GM12878 (cell line): ENCODE measurements at regions not wholly inside any gene's neighbourhood (a gene's known extent, or its start where the extent isn't known, plus 50 kb on each side); places are given as distances from the start of the nearest gene placed in this dataset.

Experiments
- ATAC-seq: fragments of 200-7000 bp; cut with Tn5 transposase; 3 replicates; pipeline ENCODE4 v1.9.1; 2020; ENCODE audit warnings: mild to moderate bottlenecking, moderate library complexity
- BruUV-seq: library from RNA; stranded (reverse); fragments of 400-500 nt; replicated peaks from 2 replicates; lab custom pipeline; 2021; lab: Mats Ljungman, UMichigan
- CTCF ChIA-PET: fragments of 300-600 bp; sonication (Branson Sonifier 250); formaldehyde crosslinking; extraction: SDS; loops from one replicate; lab custom pipeline; 2021; ENCODE audit warnings: inconsistent platforms; lab: Yijun Ruan, JAX
- POLR2A ChIA-PET: fragments of 350-600 bp; formaldehyde crosslinking; extraction: SDS; loops from one replicate; lab custom pipeline; 2021; ENCODE audit warnings: inconsistent platforms; lab: Charles Lee
- RAD21 ChIA-PET: fragments of 300-600 bp; sonication (Branson Sonifier 250); formaldehyde crosslinking; loops from one replicate; lab custom pipeline; 2023; ENCODE audit warnings: antibody characterized with exemption; ENCODE audit not compliant: unreplicated experiment; lab: Charles Lee
- SMC1A ChIA-PET: fragments of 300-600 bp; sonication (Branson Sonifier 250); formaldehyde crosslinking; loops from one replicate; lab custom pipeline; 2023; ENCODE audit not compliant: unreplicated experiment, uncharacterized antibody; lab: Charles Lee
- DNase-seq: peaks from one replicate; pipeline ENCODE4 v3.0.0-alpha.2; 2011; ENCODE audit warnings: low read depth, low spot score
- FAIRE-seq: peaks from 3 replicates; lab custom pipeline; 2011; peaks lifted over from hg19 to GRCh38; lab: Jason Lieb, UNC
- H2AFZ ChIP-seq: 2 replicates; pipeline ENCODE4 v1.6.0; 2011; ENCODE audit warnings: low read depth, low read length, control low read depth; ENCODE audit not compliant: control insufficient read depth
- H3K27ac ChIP-seq: 2 replicates; pipeline ENCODE4 v1.5.1; 2011; ENCODE audit warnings: control low read depth; ENCODE audit not compliant: control insufficient read depth, insufficient read depth
- H3K27me3 ChIP-seq, 2 experiments: replicated peaks in 1 of 2; 2 replicates each; pipeline versions ENCODE4 v1.6.0 to v1.6.1; 2011; ENCODE audit warnings: low read length in 1 of 2; ENCODE audit not compliant: control insufficient read depth in 2 of 2, insufficient read depth in 2 of 2
- H3K36me3 ChIP-seq, 2 experiments: 2 replicates each; pipeline ENCODE4 v1.5.1; 2011; ENCODE audit warnings: low read length in 1 of 2; ENCODE audit not compliant: control insufficient read depth in 2 of 2, insufficient read depth in 2 of 2
- H3K4me1 ChIP-seq: 2 replicates; pipeline ENCODE4 v1.6.1; 2011; ENCODE audit warnings: mild to moderate bottlenecking, low read length, moderate library complexity, mixed read lengths; ENCODE audit not compliant: control insufficient read depth, insufficient read depth
- H3K4me2 ChIP-seq: 2 replicates; pipeline ENCODE4 v1.6.0; 2011; ENCODE audit warnings: control low read depth; ENCODE audit not compliant: control insufficient read depth, insufficient read depth
- H3K4me3 ChIP-seq: fragments of 200-600 bp; sonication (generic); 2 replicates; pipeline ENCODE4 v1.5.1; 2016
- H3K79me2 ChIP-seq: 2 replicates; pipeline ENCODE4 v1.6.0; 2011; ENCODE audit warnings: low read length; ENCODE audit not compliant: control insufficient read depth, insufficient read depth
- H3K9ac ChIP-seq: 2 replicates; pipeline ENCODE4 v1.8.0; 2011; ENCODE audit warnings: low read length, control low read depth, mixed read lengths; ENCODE audit not compliant: control insufficient read depth, insufficient read depth
- H3K9me3 ChIP-seq: replicated peaks from 3 replicates; pipeline ENCODE4 v1.5.1; 2011; ENCODE audit warnings: mild to moderate bottlenecking, low read length; ENCODE audit not compliant: control insufficient read depth, insufficient read depth
- H4K20me1 ChIP-seq: 2 replicates; pipeline ENCODE4 v1.6.0; 2011; ENCODE audit not compliant: control insufficient read depth, insufficient read depth
- MLLT1 ChIP-seq: fragments of 450-650 bp; IDR thresholded peaks from 2 replicates; pipeline ENCODE4 v1.6.1; 2016; ENCODE audit warnings: mild to moderate bottlenecking
- MTA2 ChIP-seq: fragments of 450-650 bp; IDR thresholded peaks from 2 replicates; pipeline ENCODE4 v1.6.1; 2016; ENCODE audit warnings: low read depth, mild to moderate bottlenecking, moderate library complexity
- NR2C1 ChIP-seq: fragments of 450-650 bp; IDR thresholded peaks from 2 replicates; pipeline ENCODE4 v1.6.1; 2017; ENCODE audit warnings: antibody characterized with exemption, mild to moderate bottlenecking, moderate library complexity
- NR2C2 ChIP-seq: IDR thresholded peaks from 2 replicates; pipeline ENCODE4 v1.6.1; 2011; ENCODE audit warnings: borderline replicate concordance, low read depth; ENCODE audit not compliant: control insufficient read depth, insufficient read length
- ZBTB11 ChIP-seq: fragments of 450-650 bp; formaldehyde crosslinking; IDR thresholded peaks from 2 replicates; pipeline ENCODE4 v1.5.0; 2022; ENCODE audit warnings: mild to moderate bottlenecking, missing genetic modification characterization
- ZNF384 ChIP-seq: IDR thresholded peaks from 2 replicates; pipeline ENCODE4 v1.6.1; 2012; ENCODE audit warnings: low read depth, mild to moderate bottlenecking, low read length, improper control_type of control experiment, borderline replicate concordance
- WGBS: methylation state at CpG from one replicate; pipeline ENCODE4 v1.1.6; 2016; ENCODE audit warnings: low lambda C conversion rate; ENCODE audit not compliant: insufficient replicate concordance, insufficient coverage; ENCODE audit errors: missing lambda C conversion rate; 5-methylcytosine and 5-hydroxymethylcytosine counted together
- in situ Hi-C: fragments of 300-500 bp; cut with MboI; formaldehyde crosslinking; loops from 9 replicates; pipeline ENCODE4 v1.14.3; 2018; ENCODE audit warnings: mixed read lengths
- intact Hi-C: fragments of 100-400 bp; cut with micrococcal nuclease; formaldehyde crosslinking; loops from one replicate; pipeline ENCODE4 v1.14.2; 2022; ENCODE audit not compliant: unreplicated experiment
- TF ChIP-seq, protein P1 (sequence below): fragments of 450-650 bp; IDR thresholded peaks from 2 replicates; pipeline ENCODE4 v1.6.1; 2017; ENCODE audit warnings: borderline replicate concordance

DNA sequence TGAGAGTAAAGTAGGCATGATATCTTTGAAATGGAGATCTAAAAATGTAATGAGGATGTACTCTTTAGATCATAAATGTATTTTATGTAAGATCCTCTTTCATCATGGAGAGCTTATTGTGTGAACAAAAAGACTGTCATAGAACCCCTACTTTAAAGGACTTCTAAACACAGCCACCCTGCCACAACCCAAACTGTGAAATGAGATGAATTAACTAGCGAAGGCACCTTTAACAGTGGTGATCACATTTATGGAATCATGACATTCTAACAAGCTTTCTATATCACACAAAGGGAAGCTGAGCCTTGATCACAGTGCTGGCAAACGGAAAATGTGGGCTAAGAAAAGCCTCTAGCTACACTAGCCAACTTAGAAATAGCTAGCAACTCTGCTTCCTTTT, 1585.2 kb downstream of the EFNA5 start:
- no peaks in the 10 kb centered on the region for H3K9me3 ChIP-seq
- in situ Hi-C loops: no loop called here
- DNase-seq (no peak), ATAC-seq (no peak), FAIRE-seq (no peak)
- ChIA-PET SMC1A (no interaction called here), RAD21 (no interaction called here), POLR2A (no interaction called here), CTCF (interaction anchor here (0.6 to 1.1 kb wide), 2 partner anchors 17 to 27 kb away, joined by 3 read pairs; no protein-coding TSS in a partner anchor)
- no peak overlapping the region for H3K4me2 ChIP-seq
- no peak overlapping the region for H2AFZ ChIP-seq
- no peak overlapping the region for H3K9ac ChIP-seq
- intact Hi-C loops: no loop called here
- H3K36me3 ChIP-seq: no peaks in the 10 kb centered on the region
- BruUV-seq: no TSS peak
- H4K20me1 ChIP-seq: no peaks in the 10 kb centered on the region
- H3K27ac ChIP-seq: no peak overlapping the region
- H3K4me1 ChIP-seq: no peaks in the 10 kb centered on the region
- TF ChIP-seq MTA2: no peak
- no peak for TF ChIP-seq NR2C2
- no peak for TF ChIP-seq ZBTB11 (CRISPR knock-in tag)
- TF ChIP-seq, protein P1, sequence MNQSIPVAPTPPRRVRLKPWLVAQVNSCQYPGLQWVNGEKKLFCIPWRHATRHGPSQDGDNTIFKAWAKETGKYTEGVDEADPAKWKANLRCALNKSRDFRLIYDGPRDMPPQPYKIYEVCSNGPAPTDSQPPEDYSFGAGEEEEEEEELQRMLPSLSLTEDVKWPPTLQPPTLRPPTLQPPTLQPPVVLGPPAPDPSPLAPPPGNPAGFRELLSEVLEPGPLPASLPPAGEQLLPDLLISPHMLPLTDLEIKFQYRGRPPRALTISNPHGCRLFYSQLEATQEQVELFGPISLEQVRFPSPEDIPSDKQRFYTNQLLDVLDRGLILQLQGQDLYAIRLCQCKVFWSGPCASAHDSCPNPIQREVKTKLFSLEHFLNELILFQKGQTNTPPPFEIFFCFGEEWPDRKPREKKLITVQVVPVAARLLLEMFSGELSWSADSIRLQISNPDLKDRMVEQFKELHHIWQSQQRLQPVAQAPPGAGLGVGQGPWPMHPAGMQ: no peak
- no peak for TF ChIP-seq MLLT1
- TF ChIP-seq NR2C1: no peak
- TF ChIP-seq ZNF384: no peak
- H3K4me3 ChIP-seq: no peak overlapping the region
- WGBS: 0% methylated on average over 2 of the region's 2 CpGs
- no peaks in the 10 kb centered on the region for H3K79me2 ChIP-seq
- no peaks in the 10 kb centered on the region for H3K27me3 ChIP-seq
